Right ventricle myocardium inferior (tissue), 1 donor: ENCODE measurements at regions not wholly inside any gene's neighbourhood (a gene's known extent, or its start where the extent isn't known, plus 50 kb on each side); places are given as distances from the start of the nearest gene placed in this dataset.

Experiments used
- ATAC-seq: fragments of 200-7000 bp; cut with Tn5 transposase; one replicate; pipeline ENCODE4 v1.9.1; 2020; ENCODE audit warnings: mild to moderate bottlenecking, moderate library complexity
- DNase-seq: peaks from one replicate; pipeline ENCODE4 v3.0.0; 2021; ENCODE audit errors: missing footprints
- intact Hi-C: fragments of 100-400 bp; cut with DNase I; formaldehyde crosslinking; loops from one replicate; pipeline ENCODE4 v1.11.0; 2022
- donor health status: DM: no; HTN: yes; CAD: no; lungs with severe emphysema.

DNA sequence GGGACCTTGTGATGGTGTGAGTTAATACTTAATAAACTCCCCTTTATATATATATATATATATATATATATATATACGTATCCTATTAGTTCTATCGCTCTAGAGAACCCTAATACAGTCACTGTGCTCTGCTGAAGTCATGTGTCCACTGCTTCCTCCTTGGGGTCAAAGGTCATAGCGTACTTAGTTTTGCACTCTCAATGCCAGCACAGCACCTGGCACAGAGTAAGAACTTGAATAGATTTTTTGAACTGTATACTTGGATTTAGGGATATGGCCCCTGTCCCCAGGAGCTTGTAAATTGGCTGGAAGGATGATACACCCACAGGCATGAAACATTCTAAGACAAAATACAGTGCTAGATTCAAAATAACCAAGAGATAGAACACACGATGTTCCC is 58.9 kb upstream of the PLXNA4 start:
- intact Hi-C loops = no loop called here
- no peak for ATAC-seq

DNA sequence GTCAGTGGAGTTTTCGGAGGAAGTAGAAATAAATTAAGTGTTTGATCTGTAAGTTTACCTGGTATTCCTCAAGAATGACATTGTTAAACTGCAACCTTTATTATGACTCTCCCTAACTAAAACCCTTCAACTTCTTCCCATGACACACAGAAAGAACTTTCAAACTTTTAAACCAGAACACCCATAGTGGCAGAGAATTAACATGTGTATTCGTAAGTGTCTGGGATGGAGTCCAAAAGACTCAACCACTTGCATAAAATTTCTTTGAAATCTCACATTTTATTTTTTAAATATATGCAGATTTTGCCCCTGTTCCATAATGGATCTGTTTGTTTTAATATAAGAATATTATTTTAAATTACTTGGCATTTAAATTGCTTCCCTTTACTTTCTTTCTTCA is 54.6 kb upstream of the PLXNA4 start:
- DNase-seq (no peak), ATAC-seq (no peak)
- intact Hi-C loops = no loop called here

More for the DNA sequence above, 58.9 kb upstream of the PLXNA4 start:
- DNase-seq = no peak
